GM19395 (cell line): ENCODE measurements at regions not wholly inside any gene's neighbourhood (a gene's known extent, or its start where the extent isn't known, plus 50 kb on each side); places are given as distances from the start of the nearest gene placed in this dataset.

Source experiments
- ATAC-seq: cut with Tn5 transposase; IDR thresholded peaks from one replicate; pipeline ENCODE4 v1.9.1; 2021; ENCODE audit warnings: mild to moderate bottlenecking, moderate library complexity; ENCODE audit not compliant: unreplicated experiment

DNA sequence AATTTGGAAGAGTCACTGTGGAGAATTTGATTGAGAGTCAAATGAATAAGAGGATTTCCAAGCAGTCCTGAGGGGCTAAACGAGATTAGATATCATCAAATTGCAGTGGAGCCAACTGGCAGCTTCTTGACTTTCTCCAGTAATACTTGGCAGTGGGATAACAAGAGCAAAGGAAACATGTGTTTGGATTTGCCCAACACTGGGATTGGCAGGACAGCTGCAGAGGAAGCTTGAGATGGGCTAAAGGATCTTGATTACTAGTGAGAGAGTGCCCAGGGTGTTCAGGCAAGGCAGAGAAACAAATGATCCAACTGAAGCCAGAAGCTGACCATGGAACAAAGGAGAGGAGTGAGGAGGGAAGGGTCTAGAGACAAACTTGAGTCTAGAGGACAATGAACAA lies 356.0 kb upstream of the ISL1 start:
- no peak for ATAC-seq

DNA sequence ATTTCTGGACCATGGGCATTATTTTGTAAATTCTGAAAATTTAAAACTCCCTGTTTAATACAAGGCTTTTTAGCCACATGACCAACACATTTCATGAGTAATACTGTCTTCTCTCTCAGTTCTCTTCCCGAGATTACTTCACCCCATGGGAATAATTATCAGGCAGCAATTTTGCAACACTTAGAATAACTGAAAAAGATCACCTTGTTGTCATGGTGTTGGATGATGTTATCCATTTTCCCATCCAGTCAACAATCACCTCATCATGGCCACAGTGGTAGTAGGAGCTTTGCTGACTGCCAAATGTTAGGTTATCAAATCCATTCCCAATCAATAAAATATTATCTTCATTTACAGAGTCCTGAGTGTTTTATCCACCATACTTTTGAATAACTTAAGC lies 354.9 kb upstream of the ISL1 start:
- no peak for ATAC-seq

DNA sequence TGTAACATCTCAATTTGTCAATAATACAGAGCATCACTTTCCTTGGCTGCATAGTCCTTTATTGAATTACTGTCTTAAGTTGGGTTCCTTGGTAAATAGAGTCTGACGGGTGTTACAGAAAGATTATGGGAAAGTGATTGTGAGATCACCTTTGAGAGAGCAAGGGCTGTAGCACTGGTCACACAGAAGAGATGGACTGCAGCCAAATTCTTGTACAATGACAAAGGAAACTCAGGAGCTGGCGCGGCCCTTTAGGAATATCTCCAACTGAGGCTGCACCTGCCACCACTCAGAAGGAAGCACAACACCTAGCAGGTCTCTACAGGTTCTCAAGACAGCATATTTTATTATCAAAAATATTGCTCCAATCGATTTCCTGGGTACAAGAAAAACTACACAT lies 350.0 kb upstream of the ISL1 start:
- no peak for ATAC-seq

DNA sequence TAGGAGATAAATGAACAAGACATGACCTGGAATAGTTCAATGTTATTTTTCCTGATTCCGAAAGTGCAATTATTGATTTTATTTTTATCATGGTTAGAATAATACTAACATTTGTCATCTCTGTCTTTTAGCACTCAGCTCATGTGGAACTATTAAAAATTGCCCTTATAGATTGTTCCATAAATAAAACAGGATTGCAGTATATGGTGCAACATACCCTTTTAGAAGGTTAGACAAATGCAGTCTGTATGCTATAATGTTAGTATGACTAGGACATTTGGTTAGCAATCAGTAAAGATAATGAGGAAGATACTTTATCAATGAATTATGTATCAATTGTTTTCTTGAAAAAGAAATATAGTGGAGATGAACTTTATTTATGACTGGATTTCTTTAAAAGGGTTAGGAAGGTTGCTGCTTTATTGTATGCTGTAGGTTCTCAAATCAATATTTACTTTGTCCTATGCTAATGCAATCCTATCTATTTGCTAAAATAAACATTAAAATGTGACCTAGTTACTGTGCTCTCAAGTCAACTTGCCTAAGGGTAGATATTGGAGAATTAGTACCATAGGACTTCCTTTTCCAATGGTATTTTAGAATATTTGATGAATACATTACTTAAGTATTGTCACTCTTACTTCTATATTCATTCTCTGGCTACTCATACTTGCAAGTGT lies 348.9 kb upstream of the ISL1 start:
- ATAC-seq = no peak

DNA sequence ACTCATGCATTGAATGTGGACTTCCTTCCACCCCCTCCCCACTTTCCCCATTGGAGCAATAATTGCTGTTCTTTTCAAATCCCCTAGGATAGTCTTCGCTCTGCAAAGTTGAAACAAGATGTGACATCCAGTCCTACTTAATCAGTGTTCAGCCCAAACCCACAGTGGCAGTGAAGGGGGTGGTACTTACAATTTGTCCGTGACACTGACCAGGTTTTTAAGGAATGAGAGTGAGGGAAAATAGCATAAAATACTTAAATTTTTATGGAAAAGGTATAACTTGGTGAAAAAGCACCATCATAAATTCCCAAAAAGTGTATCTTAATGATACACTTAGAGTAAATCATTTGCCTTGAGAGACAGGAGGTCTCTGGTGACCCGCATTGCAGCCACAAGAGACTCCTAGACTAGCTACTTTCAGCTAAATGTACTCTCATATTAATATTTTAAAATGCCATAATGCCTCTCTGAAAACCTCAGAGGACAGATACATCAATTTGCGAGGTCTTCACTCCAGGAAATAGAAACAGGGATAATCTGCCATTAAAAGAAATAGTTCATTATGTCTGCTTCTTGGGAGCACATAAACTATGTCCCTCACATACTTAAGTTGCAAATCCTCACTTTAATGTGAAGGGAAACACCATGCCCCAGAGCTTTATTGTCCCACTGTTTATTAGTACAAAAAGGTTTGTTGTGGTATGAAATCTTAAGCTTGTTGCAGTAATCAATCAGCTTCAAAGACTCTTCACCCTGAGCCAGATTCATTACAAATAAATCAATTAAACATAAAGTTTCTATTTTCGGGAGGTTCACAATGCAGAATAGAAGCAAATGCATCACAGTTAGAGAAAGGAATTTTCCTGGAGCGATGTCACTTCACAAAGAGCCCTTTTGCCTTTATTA lies 343.6 kb upstream of the ISL1 start:
- ATAC-seq = no peak

DNA sequence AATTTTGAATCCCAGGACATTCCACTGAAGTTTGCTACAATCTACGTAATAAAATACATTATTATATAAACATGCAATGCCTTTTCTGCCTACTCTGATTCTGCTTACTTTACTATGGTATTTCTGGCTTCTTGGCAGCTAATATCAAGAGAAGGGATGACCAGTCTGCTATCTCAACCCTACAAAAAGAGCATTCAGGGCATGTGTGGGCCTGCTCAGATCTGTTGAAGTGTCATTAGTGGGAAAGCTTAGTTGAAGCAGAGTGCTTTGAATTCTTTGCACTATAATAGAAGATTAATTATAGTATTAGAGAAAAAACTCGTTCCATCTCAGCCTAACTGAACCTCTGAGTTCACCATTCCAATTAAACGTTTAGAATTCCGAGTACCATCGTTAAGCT lies 339.5 kb upstream of the ISL1 start:
- ATAC-seq = no peak

DNA sequence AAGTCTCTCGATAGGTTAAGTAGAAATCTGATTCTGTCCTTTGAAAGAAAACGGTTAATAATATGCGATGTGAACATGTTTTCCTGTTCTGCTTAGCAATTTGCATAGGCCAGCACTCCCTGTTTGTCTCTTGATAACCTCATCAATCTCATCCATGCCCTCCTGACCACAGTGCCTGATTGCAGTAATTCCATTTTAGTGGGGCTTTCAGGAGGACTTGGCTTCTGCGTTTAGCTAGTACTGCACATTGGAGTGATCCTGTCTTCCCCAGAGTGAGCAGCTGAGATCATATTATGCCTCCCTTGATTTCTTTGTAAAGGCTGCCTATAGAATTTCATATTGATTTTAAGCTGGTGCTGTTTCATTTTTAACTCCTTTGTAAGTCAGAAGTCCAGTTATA lies 335.9 kb upstream of the ISL1 start:
- ATAC-seq = no peak

DNA sequence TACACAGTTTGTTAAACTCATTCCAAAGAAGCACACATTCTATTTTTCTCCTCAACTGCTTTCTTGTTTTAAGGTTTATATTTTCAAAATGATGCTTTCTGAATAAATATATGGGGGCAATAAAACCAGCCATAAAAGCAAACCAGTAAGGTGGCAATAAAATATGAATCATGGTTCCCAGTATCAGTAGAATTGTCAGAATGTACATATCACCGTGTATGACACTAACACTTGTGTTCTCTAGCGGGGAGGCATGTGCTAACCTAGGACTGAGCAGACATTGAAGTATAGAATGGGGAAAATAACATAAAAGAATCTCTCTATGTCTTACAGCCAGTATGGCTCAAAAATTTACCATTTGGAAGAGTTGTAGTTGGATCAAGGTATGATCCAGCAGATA lies 329.9 kb upstream of the ISL1 start:
- ATAC-seq = no peak

DNA sequence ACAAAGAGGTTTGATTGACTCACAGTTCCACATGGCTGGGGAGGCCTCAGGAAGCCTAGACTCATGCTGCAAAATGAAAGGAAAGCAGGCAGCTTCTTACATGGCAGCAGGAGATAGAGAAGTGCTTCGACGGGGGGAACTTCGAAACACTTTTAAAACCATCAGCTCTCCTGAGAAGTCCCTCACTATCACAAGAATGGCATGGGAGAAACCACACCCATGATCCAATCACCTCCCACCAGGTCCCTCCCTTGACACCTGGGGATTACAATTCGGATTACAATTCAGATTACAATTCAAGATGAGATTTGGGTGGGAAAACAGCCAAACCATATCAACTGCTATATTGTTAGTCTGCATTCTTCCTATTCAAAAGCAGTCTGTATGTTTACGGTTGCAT lies 322.3 kb upstream of the ISL1 start:
- no peak for ATAC-seq

DNA sequence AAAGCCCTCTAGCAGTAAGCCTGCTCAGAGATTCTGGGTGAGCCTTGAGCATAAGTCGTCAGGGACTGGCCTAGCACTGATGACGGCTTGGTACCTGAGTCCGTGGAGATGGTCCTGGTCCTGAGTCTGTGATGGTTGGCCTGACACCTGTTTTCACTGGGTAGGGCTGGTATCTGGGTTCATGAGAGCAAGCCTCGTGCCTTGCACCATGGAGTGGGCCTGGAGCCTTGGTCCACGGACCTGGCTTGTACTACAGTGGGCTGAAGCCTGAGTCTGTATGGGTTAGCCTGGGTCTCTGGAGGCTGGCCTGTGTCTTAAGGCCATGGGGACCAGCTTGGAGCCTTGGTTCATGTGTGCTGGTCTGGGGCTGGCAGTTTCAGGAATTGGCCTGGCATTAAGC lies 310.3 kb upstream of the ISL1 start:
- no peak for ATAC-seq

DNA sequence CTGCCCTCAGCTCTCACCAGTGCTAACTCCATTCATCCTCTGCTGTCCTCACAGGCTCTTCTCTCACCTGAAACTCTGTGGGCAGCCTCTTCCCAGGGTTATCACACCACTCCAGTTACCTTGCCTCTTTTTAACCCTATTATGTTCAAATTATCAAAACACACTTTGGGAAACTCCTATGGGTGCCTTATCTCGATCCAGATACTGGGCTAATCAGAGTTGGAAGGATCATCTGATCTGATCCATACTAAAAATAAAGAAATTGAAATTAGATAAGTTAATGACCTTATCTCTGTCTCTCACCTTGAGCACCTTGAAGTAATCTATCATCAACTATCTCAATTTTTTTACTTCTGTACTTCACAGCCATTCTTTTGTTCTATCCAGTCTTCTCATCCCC lies 300.5 kb upstream of the ISL1 start:
- no peak for ATAC-seq

DNA sequence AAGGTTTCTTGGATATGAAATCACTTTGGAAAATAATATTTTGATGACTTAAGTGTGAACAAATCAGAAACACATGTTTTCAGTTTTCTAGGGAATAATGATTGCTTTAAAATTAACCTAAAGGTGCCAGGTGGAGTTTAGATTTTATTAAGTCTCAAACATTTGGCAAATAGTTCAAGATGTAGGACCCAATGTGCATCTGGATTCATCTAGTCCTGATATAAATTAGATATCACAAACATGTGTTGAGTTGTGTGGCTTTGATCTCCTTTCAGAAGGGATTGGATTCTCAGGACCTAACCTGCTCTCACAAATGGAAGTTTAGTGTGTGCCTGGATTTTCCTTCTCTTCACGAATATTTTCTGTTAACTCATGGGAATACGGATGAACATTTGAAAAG lies 291.4 kb upstream of the ISL1 start:
- ATAC-seq = no peak

DNA sequence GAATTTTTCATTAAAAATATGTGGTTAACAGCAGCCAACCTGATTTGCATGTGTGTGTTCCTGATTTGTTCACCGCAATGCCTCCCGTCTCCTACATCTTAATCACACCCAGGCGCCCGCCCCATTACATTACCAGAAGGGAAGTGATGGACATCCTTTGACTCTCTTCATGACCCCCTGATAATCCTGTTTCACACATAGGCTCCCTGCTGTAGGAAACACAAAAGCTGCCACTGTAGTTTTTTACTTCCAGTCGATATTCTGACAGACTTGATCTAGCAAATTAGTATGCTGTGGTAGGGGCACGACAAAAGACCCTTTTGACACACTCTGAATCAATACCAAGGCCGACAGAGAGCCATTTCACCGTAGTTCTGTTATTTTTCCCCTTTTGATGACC lies 287.8 kb upstream of the ISL1 start:
- ATAC-seq = no peak

DNA sequence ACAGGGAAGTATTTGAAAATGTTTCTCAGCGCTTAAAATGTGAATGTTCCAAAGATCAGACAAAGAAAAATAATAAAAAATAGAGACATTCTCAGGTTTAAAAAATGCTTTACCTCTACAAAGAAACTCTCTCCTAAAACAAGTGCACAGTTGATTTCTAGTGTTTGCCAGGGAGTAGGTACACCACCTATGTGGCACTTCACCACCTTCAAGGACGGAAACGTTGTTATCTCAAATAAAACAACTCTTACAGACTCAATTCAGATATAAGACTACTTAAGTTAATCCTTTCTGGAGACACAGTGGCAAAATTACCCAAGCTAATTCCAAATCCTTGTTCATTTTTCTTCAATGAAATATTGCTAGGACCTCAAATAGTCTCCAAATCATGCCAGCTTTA lies 286.4 kb upstream of the ISL1 start:
- ATAC-seq = no peak

DNA sequence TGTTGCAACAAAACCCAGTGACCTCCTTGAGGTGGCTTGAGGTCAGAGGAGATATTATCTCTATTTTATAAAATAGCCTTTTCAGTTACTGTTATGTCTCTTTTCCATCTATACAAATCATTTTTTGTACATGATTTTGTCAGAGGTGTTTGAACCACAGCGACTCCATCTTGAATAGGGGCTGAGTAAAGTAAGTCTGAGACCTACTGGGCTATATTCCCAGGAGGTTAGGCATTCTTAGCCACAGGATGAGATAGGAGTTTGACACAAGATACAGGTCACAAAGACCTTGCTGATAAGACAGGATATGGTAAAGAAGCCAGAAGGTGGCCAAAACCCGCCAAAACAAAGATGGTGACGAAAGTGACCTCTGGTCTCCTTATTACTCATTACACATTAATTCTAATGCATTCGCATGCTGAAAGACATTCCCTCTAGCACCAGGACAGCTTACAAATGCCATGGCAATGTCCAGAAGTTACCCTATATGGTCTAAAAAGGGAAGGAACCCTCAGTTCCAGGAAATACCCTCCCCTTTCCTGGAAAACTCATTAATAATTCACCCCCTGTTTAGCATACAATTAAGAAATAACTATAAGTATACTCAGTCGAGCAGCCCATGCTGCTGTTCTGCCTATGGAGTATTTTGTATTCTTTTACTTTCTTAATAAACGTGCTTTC lies 283.9 kb upstream of the ISL1 start:
- no peak for ATAC-seq

DNA sequence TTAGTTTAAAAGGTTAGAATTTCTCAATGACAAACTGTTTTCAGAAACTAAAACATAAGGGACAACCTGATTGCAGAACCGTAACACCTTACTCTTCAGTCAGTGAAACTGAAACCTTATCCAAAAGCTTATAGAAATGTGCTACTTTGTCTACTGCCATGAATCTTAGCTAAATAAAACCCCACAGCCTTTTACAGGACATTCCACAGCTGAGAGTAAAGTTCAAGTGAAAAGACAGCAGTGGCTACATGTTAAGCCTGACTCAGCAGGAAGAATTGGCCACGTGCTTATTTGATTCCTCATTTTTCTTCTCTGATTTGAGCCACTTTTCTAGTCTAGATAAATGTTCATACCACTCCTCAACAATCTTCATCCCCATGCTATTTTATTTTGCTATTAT lies 278.7 kb upstream of the ISL1 start:
- ATAC-seq = no peak

DNA sequence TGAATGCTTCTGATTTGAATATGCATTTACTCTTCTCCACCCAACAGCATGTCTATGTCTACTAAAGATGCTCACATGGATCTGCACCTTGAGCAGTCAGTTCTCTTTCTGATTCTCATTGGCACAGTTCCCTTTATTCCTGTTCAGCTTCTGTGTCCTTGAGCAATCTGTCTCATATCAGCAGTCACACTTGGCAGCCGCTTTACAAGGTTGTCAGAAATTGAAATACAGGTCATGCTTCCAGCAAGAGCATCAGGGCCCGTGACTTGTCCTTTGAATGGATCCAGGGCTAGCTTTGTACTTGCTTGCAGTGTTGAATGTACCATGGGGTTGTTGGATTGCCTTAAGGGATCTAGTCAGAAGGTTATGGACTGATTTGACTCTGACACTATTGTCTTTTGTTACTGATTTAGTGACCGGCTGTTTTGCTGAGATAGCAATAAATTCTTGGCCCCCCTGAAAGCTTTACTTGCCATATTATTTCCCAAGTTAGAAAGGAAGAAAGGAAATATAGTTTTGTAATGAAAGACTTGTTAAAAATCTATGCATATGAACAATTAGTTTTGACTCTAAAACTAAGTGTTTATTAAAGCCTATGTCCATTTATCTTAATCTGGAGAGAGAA lies 273.4 kb upstream of the ISL1 start:
- ATAC-seq = no peak

DNA sequence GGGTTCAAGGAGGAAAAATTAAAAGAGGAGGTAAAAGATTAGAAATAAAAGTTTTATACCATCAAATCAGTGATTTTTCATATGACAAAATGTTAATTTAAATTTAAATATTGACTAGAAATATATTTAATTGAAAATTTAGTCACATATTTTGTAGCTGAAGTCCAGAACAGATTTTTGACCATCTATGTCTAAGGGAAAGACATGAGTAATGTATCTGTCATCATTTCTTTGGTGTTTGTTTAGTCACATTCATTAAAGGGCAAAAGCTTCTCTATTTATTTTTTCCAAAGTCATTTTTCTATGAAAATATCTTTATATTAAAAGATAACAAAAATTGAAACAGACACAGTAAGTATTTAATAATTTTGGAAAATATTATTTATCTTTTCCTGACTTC lies 252.0 kb upstream of the ISL1 start:
- ATAC-seq = no peak

DNA sequence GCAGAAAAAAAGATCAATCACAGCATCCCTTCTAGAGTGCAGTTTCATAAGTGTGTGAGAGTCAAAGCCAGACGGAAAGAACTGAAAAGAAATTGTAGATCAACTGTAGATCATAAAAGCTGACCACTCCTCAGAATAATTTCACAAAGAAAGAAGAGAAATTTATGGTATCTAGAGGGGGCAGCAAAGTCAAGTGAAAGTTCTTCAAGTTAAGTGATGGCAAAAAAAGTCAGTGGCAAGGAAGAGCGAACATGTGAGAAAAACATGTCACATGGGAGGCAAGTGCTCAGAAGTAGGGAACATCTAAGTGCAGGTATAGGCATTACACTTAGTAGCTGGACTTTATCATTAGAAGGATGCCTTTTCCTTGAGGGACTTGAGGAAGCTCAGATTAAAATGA lies 245.1 kb upstream of the ISL1 start:
- no peak for ATAC-seq

DNA sequence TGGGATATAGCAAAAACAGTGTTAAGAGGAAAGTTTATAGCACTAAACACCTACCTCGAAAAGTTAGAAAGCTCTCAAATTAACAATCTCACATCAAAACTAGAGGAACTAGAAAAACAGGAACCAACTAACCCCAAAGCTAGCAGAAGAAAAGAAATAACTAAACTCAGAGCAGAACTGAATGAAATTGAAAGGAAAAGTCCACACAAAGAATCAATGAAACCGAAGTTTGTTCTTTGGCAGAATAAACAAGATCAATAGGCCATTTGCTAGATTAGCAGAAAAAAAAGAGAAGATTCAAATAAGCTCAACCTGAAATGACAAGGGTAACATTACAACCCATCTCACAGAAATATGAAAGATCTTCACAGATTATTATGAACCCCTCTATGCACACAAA lies 234.8 kb upstream of the ISL1 start:
- ATAC-seq = no peak

DNA sequence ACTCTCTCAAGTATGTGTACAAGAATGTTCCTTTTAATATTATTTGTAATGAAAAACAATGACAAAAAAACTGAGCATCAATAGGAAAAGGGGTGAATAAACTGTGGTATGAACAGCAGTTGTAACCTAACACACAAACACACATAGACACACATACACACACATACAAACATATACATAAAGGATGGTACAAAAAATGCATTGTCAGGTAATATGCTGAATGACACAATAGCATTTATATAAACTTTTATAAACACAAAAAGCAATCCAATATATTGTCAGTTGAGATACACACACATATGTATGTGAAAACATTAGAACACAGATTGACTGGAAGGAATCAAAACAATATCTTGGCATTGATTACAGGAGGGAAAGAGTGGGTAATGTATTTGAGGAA lies 227.0 kb upstream of the ISL1 start:
- no peak for ATAC-seq

DNA sequence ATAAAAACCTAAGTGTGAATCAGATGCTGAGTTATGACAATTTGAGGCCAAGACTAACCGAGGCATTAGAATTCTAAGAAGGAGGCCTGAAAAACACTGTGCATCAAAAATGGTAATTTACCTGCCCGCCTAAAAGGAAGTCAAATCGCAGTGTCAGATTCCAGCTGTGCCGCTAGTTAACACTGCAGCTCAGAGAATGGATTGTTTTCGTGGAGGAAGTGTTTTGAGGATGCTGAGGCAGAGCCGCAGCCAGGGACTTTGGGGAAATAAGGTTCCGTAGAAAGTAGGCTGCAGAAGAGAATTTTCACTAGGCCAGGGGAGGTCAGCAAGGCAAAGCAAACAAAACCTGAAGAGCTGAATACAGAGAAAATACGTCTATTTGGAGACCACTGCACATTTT lies 226.4 kb upstream of the ISL1 start:
- no peak for ATAC-seq
